Fibroblast of upper back skin (primary cell): ENCODE measurements at regions not wholly inside any gene's neighbourhood (a gene's known extent, or its start where the extent isn't known, plus 50 kb on each side); places are given as distances from the start of the nearest gene placed in this dataset.

Experiments used
- DNase-seq: peaks from one replicate; pipeline ENCODE4 v3.0.0-alpha.2; 2013

- no peak for DNase-seq
These were observed 340.8 kb downstream of the RPS24 start for GRCh38 chr10:78374331-78375028.

- DNase-seq = no peak
These were observed 342.5 kb downstream of the RPS24 start for GRCh38 chr10:78375854-78376785.

GRCh38 chr10:78377356-78377755 is 343.7 kb downstream of the RPS24 start:
- DNase-seq = peak; percentile 21

- DNase-seq = no peak
These were observed 344.5 kb downstream of the RPS24 start for GRCh38 chr10:78378192-78378591.

GRCh38 chr10:78381107-78381506 is 347.4 kb downstream of the RPS24 start:
- no peak for DNase-seq

- DNase-seq = no peak
These were observed 348.4 kb downstream of the RPS24 start for GRCh38 chr10:78382047-78382446.

GRCh38 chr10:78382772-78383171 is 349.1 kb downstream of the RPS24 start:
- no peak for DNase-seq

- peak; percentile 55 for DNase-seq
These were observed 349.9 kb downstream of the RPS24 start for GRCh38 chr10:78383378-78384048.

- peak; percentile 55 for DNase-seq
These were observed 350.4 kb downstream of the RPS24 start for GRCh38 chr10:78384049-78384431.

GRCh38 chr10:78385599-78385998 is 351.9 kb downstream of the RPS24 start:
- DNase-seq = no peak

GRCh38 chr10:78386509-78386908 is 352.8 kb downstream of the RPS24 start:
- no peak for DNase-seq

GRCh38 chr10:78388331-78389050 is 354.8 kb downstream of the RPS24 start:
- DNase-seq = no peak

GRCh38 chr10:78389419-78389818 is 355.8 kb downstream of the RPS24 start:
- no peak for DNase-seq

GRCh38 chr10:78390051-78390450 is 356.4 kb downstream of the RPS24 start:
- DNase-seq = no peak

- DNase-seq = no peak
These were observed 357.2 kb downstream of the RPS24 start for GRCh38 chr10:78390817-78391216.

- no peak for DNase-seq
These were observed 357.9 kb downstream of the RPS24 start for GRCh38 chr10:78391585-78391984.

GRCh38 chr10:78392197-78392596 is 358.5 kb downstream of the RPS24 start:
- DNase-seq = no peak

GRCh38 chr10:78393094-78393493 is 359.4 kb downstream of the RPS24 start:
- DNase-seq = no peak

- DNase-seq = no peak
These were observed 360.4 kb downstream of the RPS24 start for GRCh38 chr10:78394047-78394446.

- DNase-seq = no peak
These were observed 361.5 kb downstream of the RPS24 start for GRCh38 chr10:78395162-78395561.

- DNase-seq = no peak
These were observed 363.1 kb downstream of the RPS24 start for GRCh38 chr10:78396754-78397153.

- DNase-seq = peak; percentile 35
These were observed 364.1 kb downstream of the RPS24 start for GRCh38 chr10:78397786-78398185.

GRCh38 chr10:78398382-78398781 is 364.7 kb downstream of the RPS24 start:
- DNase-seq = no peak
